Liver (tissue), 7 donors: ENCODE measurements at regions not wholly inside any gene's neighbourhood (a gene's known extent, or its start where the extent isn't known, plus 50 kb on each side); places are given as distances from the start of the nearest gene placed in this dataset.
"Not testable (repeated sequence)": the region's sequence is repeated elsewhere in the genome, so short reads cannot be mapped to it uniquely, and the experiment has no call there.

Experiments
- DNase-seq: peaks from one replicate; pipeline ENCODE4 v3.0.0-alpha.2; 2017; ENCODE audit warnings: low spot score
- H3K27ac ChIP-seq, 2 donors: one replicate each; pipeline ENCODE4 v1.7.0; 2013; ENCODE audit warnings: inconsistent platforms in 2 of 2, low read length in 2 of 2, control low read depth in 1 of 2, low read depth in 1 of 2, mild to moderate bottlenecking in 1 of 2
- H3K27me3 ChIP-seq, 4 donors: one replicate each; pipeline versions ENCODE4 v1.6.1 to v1.7.0; 2013; ENCODE audit warnings: low read length in 3 of 4, inconsistent platforms in 1 of 4, mild to moderate bottlenecking in 1 of 4, moderate library complexity in 1 of 4; ENCODE audit not compliant: control insufficient read depth in 4 of 4, insufficient read depth in 4 of 4
- H3K36me3 ChIP-seq, 4 donors: one replicate each; pipeline versions ENCODE4 v1.6.1 to v1.7.0; 2013; ENCODE audit warnings: low read length in 3 of 4, mild to moderate bottlenecking in 3 of 4, low read depth in 1 of 4, moderate library complexity in 1 of 4; ENCODE audit not compliant: control insufficient read depth in 4 of 4, insufficient read depth in 3 of 4
- H3K4me1 ChIP-seq, 4 donors: one replicate each; pipeline versions ENCODE4 v1.6.1 to v1.7.0; 2013; ENCODE audit warnings: low read length in 3 of 4, mild to moderate bottlenecking in 3 of 4, moderate library complexity in 1 of 4; ENCODE audit not compliant: control insufficient read depth in 4 of 4, insufficient read depth in 4 of 4
- H3K4me3 ChIP-seq, 3 donors: one replicate each; pipeline versions ENCODE4 v1.6.1 to v1.7.0; 2013; ENCODE audit warnings: low read length in 3 of 3, control low read depth in 1 of 3, low read depth in 1 of 3, mild to moderate bottlenecking in 1 of 3
- H3K9ac ChIP-seq, 2 donors: one replicate each; pipeline ENCODE4 v1.7.0; 2013; ENCODE audit warnings: low read length in 2 of 2, mild to moderate bottlenecking in 2 of 2, moderate library complexity in 2 of 2, control low read depth in 1 of 2, low read depth in 1 of 2
- H3K9me3 ChIP-seq, 4 donors: one replicate each; pipeline versions ENCODE4 v1.6.1 to v1.7.0; 2013; ENCODE audit warnings: low read length in 3 of 4; ENCODE audit not compliant: control insufficient read depth in 4 of 4
- EGR1 ChIP-seq, 2 donors: IDR thresholded peaks; 2 replicates each; pipeline ENCODE4 v1.6.1; 2016 to 2018; ENCODE audit warnings: antibody characterized with exemption in 2 of 2, low read depth in 2 of 2
- GABPA ChIP-seq, 2 donors: IDR thresholded peaks in 1 of 2; conservative IDR thresholded peaks in 1 of 2; 2 replicates each; pipeline ENCODE4 v1.6.1; 2016; ENCODE audit warnings: antibody characterized with exemption in 2 of 2, mild to moderate bottlenecking in 1 of 2, moderate library complexity in 1 of 2
- HNF4G ChIP-seq: IDR thresholded peaks from 2 replicates; pipeline ENCODE4 v1.6.1; 2016; ENCODE audit warnings: antibody characterized with exemption
- NR2F2 ChIP-seq: IDR thresholded peaks from 2 replicates; pipeline ENCODE4 v1.6.1; 2016; ENCODE audit warnings: antibody characterized with exemption
- RAD21 ChIP-seq, 2 donors: IDR thresholded peaks; 2 replicates each; pipeline ENCODE4 v1.6.1; 2016; ENCODE audit warnings: antibody characterized with exemption in 2 of 2, mild to moderate bottlenecking in 2 of 2
- RXRA ChIP-seq, 2 donors: IDR thresholded peaks; 2 replicates each; pipeline ENCODE4 v1.6.1; 2017 to 2018; ENCODE audit warnings: antibody characterized with exemption in 2 of 2, mild to moderate bottlenecking in 1 of 2
- YY1 ChIP-seq: IDR thresholded peaks from 2 replicates; pipeline ENCODE4 v1.6.1; 2016; ENCODE audit warnings: antibody characterized with exemption, mild to moderate bottlenecking
- WGBS: extraction: QIAGEN DNeasy Blood & Tissue Kit; methylation state at CpG from one replicate; pipeline ENCODE4 v1.1.7; 2013; 5-methylcytosine and 5-hydroxymethylcytosine counted together
- TF ChIP-seq, protein P1 (sequence below): IDR thresholded peaks from 2 replicates; pipeline ENCODE4 v1.6.1; 2016; ENCODE audit warnings: antibody characterized with exemption
- donor health status: healthy.
- donor health status: healthy.
- donor health status: healthy.
- donor health status: healthy.

DNA sequence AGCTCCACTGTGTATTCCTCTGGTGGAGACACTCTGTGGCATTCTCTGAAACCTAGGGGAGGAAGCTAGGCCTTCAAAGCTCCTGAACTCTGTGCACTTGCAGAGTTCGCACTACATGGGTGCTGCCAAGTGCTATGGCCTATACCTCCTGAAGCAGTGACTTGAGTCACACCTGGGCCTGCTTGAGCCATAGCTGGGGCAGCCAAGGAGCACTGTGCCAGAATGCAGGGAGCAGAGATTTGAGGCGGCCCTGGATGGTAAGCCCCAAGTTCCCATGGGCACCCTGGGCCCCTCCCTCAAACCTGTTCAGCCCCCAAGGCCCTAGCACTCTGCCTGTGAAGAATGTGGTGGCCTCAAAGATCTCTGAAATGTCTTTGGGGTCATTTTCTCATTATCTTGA is 212.9 kb downstream of the SPATA31A6 start:
- Histone ChIP-seq H3K4me1 (no peaks in the 10 kb centered on the region), H3K27me3 (no peaks in the 10 kb centered on the region), H3K27ac (no peak overlapping the region), H3K9ac (no peak overlapping the region), H3K9me3 (no peaks in the 10 kb centered on the region), H3K36me3 (no peaks in the 10 kb centered on the region), H3K4me3 (no peak overlapping the region)
- no peak for DNase-seq
- WGBS = 67% methylated on average over 2 of the region's 2 CpGs
- no peak for TF ChIP-seq NR2F2
- no peak for TF ChIP-seq YY1
- TF ChIP-seq GABPA (IDR thresholded peaks at IDR 0.05 in 1 of 2, conservative IDR thresholded peaks at IDR 0.05 in 1 of 2) = no peak
- TF ChIP-seq, protein P1, sequence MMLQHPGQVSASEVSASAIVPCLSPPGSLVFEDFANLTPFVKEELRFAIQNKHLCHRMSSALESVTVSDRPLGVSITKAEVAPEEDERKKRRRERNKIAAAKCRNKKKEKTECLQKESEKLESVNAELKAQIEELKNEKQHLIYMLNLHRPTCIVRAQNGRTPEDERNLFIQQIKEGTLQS = no peak
- TF ChIP-seq RXRA (IDR thresholded peaks at IDR 0.05) = no peak
- TF ChIP-seq RAD21 (IDR thresholded peaks at IDR 0.05) = no peak
- no peak for TF ChIP-seq HNF4G
- no peak for TF ChIP-seq EGR1 (IDR thresholded peaks at IDR 0.05; ENCODE audit: low read depth in 2 of 2)

DNA sequence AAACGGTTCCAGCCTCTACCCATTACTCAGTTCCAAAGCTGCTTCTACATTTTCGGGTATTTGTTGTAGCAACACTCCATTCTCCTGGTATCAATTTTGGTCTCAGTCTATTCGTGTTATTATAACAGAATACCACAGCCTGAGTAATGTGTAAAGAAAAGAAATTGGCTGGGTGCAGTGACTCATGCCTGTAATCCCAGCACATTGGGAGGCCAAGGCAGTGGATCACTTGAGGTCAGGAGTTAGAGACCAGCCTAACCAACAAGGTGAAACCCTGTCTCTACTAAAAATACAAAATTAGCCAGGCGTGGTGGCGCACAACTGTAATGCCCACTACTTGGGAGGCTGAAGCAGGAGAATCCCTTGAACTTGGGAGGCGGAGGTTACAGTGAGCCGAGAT is 213.9 kb downstream of the SPATA31A6 start:
- H3K9me3 ChIP-seq, H3K9ac ChIP-seq, DNase-seq, H3K27ac ChIP-seq, H3K27me3 ChIP-seq, H3K36me3 ChIP-seq, H3K4me1 ChIP-seq, H3K4me3 ChIP-seq: not testable (repeated sequence)
- WGBS = 73% methylated on average over 7 of the region's 7 CpGs

DNA sequence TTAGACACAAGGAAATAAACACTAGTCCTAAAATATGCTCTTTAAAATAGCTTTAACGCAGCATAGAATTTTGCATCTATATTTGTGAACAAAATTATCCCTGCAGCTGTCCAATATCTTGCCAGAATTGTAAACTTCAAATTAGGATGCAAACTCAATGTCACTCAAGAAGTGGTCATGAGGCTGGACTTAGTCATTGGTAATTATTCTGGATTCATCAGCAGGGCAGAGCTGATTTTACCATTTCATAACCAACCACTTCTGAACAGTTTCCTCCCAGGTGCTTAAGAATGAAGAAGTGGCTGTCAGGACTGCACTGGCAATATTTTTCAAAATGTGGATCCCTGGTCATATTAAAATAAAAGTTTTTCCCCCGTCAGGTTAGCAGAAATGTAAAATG is 219.5 kb downstream of the SPATA31A6 start:
- not testable (repeated sequence) for H3K9ac ChIP-seq, H3K27ac ChIP-seq, H3K4me3 ChIP-seq, H3K9me3 ChIP-seq, H3K4me1 ChIP-seq, DNase-seq, H3K27me3 ChIP-seq, H3K36me3 ChIP-seq
- 80% methylated on average over 2 of the region's 2 CpGs for WGBS

DNA sequence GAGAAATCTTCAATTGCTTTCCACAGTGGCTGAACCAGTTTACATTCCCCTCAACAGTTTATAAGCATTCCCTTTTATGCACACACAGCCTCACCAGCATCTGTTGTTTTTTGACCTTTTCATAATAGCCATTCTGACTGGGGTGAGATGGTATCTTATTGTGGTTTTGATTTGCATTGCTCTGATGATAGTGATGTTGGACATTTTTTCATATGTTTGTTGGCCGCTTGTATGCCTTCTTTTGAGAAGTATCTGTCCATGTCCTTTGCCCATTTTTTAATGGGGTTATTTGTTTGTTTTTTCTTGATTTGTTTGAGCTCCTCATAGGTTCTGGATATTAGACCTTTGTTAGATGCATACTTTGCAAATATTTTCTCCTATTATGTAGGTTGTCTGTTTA is 226.1 kb downstream of the SPATA31A6 start:
- not testable (repeated sequence) for H3K27me3 ChIP-seq, H3K4me3 ChIP-seq, H3K27ac ChIP-seq, H3K9me3 ChIP-seq, H3K9ac ChIP-seq, DNase-seq, H3K4me1 ChIP-seq, H3K36me3 ChIP-seq
- WGBS = 74% methylated on average over 1 of the region's 1 CpG

DNA sequence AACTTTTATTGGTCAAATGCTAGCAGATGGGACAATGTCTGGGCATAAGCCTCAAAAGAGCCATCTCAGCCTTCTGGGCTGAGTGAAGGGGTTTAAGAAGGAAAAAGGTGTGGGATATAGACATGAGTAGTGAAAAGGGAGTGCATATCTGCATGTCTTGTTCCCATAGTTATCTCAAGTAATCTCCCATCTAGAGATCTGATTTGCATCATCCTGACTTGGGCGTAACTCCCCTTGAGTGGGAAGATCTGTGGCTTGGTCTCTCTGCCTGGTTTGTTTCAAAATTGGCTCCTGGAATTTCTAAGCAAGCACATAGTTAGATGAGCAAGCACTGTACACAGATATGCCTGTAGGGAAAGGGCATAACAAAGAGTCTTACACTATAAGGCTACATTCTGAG is 228.9 kb downstream of the SPATA31A6 start:
- WGBS = 89% methylated on average over 1 of the region's 1 CpG
- not testable (repeated sequence) for H3K4me3 ChIP-seq, DNase-seq, H3K9ac ChIP-seq, H3K36me3 ChIP-seq, H3K4me1 ChIP-seq, H3K27me3 ChIP-seq, H3K9me3 ChIP-seq, H3K27ac ChIP-seq

DNA sequence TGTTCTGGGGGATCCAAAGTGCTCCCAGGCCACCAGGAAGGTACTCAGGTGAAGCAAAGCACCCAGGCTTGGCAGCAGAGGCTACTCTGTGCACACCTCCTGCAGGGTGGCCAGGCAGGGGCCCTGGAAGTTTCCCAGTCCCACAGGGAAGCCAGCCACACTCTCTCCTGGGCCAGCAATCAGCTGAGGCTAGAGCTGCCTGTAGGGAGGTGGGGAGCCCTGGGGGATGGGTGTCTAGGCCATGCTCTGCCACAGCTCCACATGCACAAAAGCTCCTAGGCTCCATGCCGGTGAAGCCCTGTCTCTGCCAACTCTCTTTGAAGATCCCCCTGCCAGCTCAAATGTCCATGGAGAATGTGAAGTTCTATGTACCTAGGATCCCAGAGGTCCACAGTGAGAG is 231.4 kb downstream of the SPATA31A6 start:
- H3K27me3 ChIP-seq, H3K36me3 ChIP-seq, DNase-seq, H3K27ac ChIP-seq, H3K4me3 ChIP-seq, H3K9ac ChIP-seq, H3K9me3 ChIP-seq, H3K4me1 ChIP-seq: not testable (repeated sequence)
- no CpG with 5 or more reads among the region's 1 CpG for whole genome bisulfite sequencing

DNA sequence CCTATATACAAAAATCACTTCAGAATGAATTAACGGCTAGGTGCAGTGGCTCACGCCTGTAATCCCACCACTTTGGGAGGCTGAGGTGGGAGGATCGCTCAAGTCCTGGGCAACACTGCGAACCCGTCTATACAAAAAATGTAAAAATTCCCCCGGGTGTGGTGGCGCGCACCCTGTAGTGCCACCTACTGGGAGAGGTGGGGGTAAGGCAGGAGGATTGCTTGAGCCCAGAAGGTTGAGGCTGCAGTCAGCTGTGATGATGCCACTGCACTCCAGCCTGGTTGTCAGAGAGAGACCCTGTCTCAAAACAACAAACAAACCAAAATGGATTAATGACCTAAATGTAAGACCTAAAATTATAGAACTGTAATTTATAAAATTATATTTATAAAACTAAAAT is 236.2 kb downstream of the SPATA31A6 start:
- not testable (repeated sequence) for H3K4me1 ChIP-seq, H3K9me3 ChIP-seq, H3K4me3 ChIP-seq, DNase-seq, H3K36me3 ChIP-seq, H3K9ac ChIP-seq, H3K27me3 ChIP-seq, H3K27ac ChIP-seq
- WGBS = no CpG with 5 or more reads among the region's 8 CpGs

DNA sequence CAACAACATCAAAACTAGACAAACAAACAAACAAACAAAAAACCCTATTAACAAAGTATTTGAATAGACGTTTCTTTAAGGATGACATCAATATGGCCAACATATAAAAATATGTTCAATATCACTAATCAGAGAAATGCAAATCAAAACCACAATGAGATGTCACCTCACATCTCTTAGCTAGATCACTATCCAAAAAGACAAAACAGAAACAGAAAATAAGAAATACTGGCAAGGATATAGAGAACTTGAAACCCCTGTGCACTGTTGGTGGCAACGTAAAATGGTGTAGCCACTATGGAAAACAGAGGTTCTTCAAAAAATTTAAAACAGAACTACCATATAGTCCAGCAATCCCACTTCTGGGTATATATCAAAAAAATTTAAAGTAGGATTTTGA is 236.9 kb downstream of the SPATA31A6 start:
- not testable (repeated sequence) for H3K4me3 ChIP-seq

More for the DNA sequence above, 236.9 kb downstream of the SPATA31A6 start:
- H3K9me3 ChIP-seq, DNase-seq, H3K27me3 ChIP-seq, H3K4me1 ChIP-seq, H3K9ac ChIP-seq, H3K36me3 ChIP-seq, H3K27ac ChIP-seq: not testable (repeated sequence)
- WGBS = 61% methylated on average over 2 of the region's 2 CpGs
